ENCODE measurements at regions not wholly inside any gene's neighbourhood (a gene's known extent, or its start where the extent isn't known, plus 50 kb on each side); places are given as distances from the start of the nearest gene placed in this dataset.
"Not testable (repeated sequence)": the region's sequence is repeated elsewhere in the genome, so short reads cannot be mapped to it uniquely, and the experiment has no call there.

DNA sequence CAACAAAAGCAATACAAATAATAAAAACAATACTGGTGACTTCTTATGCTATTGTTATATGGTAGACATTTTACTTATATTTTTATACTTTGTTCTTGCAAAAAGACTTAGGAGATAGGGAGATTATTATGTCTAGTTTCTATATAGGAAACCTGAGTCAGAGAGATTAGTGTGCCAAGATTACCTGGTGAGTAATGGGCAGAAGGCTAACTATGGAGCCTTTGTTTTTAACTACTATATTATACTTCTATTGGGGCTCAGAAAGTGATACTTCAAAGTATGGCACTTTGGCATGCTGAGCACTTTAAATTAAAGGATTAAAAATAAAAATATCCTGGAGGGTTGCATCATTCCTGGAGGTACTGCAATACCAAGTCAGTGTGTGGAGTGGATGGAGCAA is 117.5 kb upstream of the CLINT1 start:
- H3K79me2 ChIP-seq (ENCODE audit: insufficient read depth, low read length): no peaks in the 10 kb centered on the region
- no peak overlapping the region for H3K9ac ChIP-seq (ENCODE audit: low read length)
- no peak overlapping the region for H2AFZ ChIP-seq (ENCODE audit: low read depth, low read length, severe bottlenecking)
- TF ChIP-seq, protein P1, sequence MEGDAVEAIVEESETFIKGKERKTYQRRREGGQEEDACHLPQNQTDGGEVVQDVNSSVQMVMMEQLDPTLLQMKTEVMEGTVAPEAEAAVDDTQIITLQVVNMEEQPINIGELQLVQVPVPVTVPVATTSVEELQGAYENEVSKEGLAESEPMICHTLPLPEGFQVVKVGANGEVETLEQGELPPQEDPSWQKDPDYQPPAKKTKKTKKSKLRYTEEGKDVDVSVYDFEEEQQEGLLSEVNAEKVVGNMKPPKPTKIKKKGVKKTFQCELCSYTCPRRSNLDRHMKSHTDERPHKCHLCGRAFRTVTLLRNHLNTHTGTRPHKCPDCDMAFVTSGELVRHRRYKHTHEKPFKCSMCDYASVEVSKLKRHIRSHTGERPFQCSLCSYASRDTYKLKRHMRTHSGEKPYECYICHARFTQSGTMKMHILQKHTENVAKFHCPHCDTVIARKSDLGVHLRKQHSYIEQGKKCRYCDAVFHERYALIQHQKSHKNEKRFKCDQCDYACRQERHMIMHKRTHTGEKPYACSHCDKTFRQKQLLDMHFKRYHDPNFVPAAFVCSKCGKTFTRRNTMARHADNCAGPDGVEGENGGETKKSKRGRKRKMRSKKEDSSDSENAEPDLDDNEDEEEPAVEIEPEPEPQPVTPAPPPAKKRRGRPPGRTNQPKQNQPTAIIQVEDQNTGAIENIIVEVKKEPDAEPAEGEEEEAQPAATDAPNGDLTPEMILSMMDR (IDR thresholded peaks at IDR 0.05; ENCODE audit: insufficient read depth, low read length, poor library complexity, severe bottlenecking): no peak
- no peak for TF ChIP-seq EZH2phosphoT487 (conservative IDR thresholded peaks at IDR 0.05; ENCODE audit: low read length)
- no peak overlapping the region for H3K4me3 ChIP-seq (ENCODE audit: insufficient read depth, low read length, poor library complexity, severe bottlenecking)
- no peak overlapping the region for H3K4me2 ChIP-seq (ENCODE audit: low read depth, low read length, poor library complexity, severe bottlenecking)
- H3K9me2 ChIP-seq (replicated peaks; ENCODE audit: insufficient read depth, low read length): no peaks in the 10 kb centered on the region
- H3K36me3 ChIP-seq (ENCODE audit: low read length): no peaks in the 10 kb centered on the region
- no peaks in the 10 kb centered on the region for H3K27me3 ChIP-seq (ENCODE audit: low read length)
- no peak overlapping the region for H3K27ac ChIP-seq (ENCODE audit: low read depth, low read length)
- no peaks in the 10 kb centered on the region for H3K9me3 ChIP-seq (ENCODE audit: insufficient read depth, low read length)
- H4K20me1 ChIP-seq (ENCODE audit: low read depth, low read length): no peaks in the 10 kb centered on the region
- no peaks in the 10 kb centered on the region for H3F3A ChIP-seq (ENCODE audit: insufficient read depth)

DNA sequence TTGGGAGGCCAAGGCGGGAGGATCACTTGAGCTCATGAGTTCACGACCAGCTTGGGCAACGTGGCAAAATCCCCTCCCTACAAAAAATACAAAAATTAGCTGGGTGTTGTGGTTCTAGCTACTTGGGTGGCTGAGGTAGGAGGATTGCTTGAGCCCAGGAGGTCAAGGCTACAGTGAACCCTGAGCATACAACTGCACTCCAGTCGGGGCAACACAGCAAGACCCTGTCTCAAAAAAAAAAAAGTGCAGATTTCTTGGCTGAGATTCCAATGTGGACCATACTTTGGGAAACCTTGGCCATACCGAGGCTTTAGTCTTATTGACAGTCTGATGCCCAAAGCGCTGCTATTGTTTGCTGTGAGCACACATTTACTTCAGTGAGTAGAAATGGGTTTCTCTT is 113.6 kb upstream of the CLINT1 start:
- Histone ChIP-seq H3K9me2 (replicated peaks; ENCODE audit: insufficient read depth, low read length) (no peaks in the 10 kb centered on the region), H3K9ac (ENCODE audit: low read length) (no peak overlapping the region), H3K27ac (ENCODE audit: low read depth, low read length) (no peak overlapping the region), H3K36me3 (ENCODE audit: low read length) (no peaks in the 10 kb centered on the region), H4K20me1 (ENCODE audit: low read depth, low read length) (no peaks in the 10 kb centered on the region), H3K4me2 (ENCODE audit: low read depth, low read length, poor library complexity, severe bottlenecking) (no peak overlapping the region), H3K79me2 (ENCODE audit: insufficient read depth, low read length) (no peaks in the 10 kb centered on the region), H3K9me3 (ENCODE audit: insufficient read depth, low read length) (no peaks in the 10 kb centered on the region), H2AFZ (ENCODE audit: low read depth, low read length, severe bottlenecking) (no peak overlapping the region), H3K4me3 (ENCODE audit: insufficient read depth, low read length, poor library complexity, severe bottlenecking) (no peak overlapping the region), H3F3A (ENCODE audit: insufficient read depth) (no peaks in the 10 kb centered on the region), H3K27me3 (ENCODE audit: low read length) (no peaks in the 10 kb centered on the region)
- no peak for TF ChIP-seq EZH2phosphoT487 (conservative IDR thresholded peaks at IDR 0.05; ENCODE audit: low read length)
- TF ChIP-seq, protein P1 (IDR thresholded peaks at IDR 0.05; ENCODE audit: insufficient read depth, low read length, poor library complexity, severe bottlenecking): no peak

DNA sequence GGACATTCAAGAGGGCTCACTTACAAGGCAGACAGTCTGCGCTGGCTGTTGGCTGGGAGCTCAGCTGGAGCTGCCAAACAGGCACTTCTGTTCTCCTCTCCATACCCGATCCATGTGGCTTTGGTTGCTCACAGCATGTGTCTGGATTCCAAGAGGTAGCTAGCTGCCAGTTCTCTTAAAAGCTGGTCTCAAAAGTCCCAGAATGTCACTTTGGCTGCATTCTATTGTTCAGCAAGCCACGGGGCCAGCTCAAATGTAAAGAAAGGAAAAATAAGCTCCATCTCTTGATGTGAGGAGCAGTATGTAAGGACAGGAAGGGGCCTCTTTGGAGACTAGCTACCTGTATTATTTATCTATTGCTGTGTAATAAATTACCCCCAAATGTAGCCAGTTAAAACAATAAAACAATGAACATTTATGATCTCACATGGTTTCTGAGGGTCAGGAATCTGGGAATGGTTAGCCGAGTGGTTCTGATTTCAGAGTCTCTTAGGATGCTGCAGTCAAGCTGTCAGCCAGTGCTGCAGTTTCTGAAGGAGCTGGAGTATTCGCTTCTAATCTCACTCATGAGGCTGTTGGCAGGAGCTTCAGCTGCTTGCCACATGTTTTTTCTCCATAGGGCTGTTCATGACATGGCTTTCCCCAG is 112.7 kb upstream of the CLINT1 start:
- Histone ChIP-seq H2AFZ (ENCODE audit: low read depth, low read length, severe bottlenecking) (no peak overlapping the region), H3K27ac (ENCODE audit: low read depth, low read length) (no peak overlapping the region), H3K4me2 (ENCODE audit: low read depth, low read length, poor library complexity, severe bottlenecking) (no peak overlapping the region), H4K20me1 (ENCODE audit: low read depth, low read length) (no peaks in the 10 kb centered on the region), H3K4me3 (ENCODE audit: insufficient read depth, low read length, poor library complexity, severe bottlenecking) (no peak overlapping the region), H3K27me3 (ENCODE audit: low read length) (no peaks in the 10 kb centered on the region), H3K36me3 (ENCODE audit: low read length) (no peaks in the 10 kb centered on the region), H3F3A (ENCODE audit: insufficient read depth) (no peaks in the 10 kb centered on the region), H3K9me2 (replicated peaks; ENCODE audit: insufficient read depth, low read length) (no peaks in the 10 kb centered on the region), H3K79me2 (ENCODE audit: insufficient read depth, low read length) (no peaks in the 10 kb centered on the region), H3K9me3 (ENCODE audit: insufficient read depth, low read length) (no peaks in the 10 kb centered on the region), H3K9ac (ENCODE audit: low read length) (no peak overlapping the region)
- no peak for TF ChIP-seq EZH2phosphoT487 (conservative IDR thresholded peaks at IDR 0.05; ENCODE audit: low read length)
- TF ChIP-seq, protein P1 (IDR thresholded peaks at IDR 0.05; ENCODE audit: insufficient read depth, low read length, poor library complexity, severe bottlenecking): no peak

DNA sequence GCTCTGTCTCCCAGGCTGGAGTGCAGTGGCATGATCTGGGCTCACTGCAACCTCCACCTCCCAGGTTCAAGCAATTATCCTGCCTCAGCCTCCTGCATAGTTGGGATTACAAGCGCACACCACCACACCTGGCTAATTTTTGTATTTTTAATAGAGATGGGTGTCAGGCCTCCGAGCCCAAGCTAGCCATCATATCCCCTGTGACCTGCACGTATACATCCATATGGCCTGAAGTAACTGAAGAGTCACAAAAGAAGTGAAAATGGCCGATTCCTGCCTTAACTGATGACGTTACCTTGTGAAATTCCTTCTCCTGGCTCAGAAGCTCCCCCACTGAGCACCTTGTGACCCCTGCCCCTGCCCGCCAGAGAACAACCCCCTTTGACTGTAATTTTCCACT is 109.6 kb upstream of the CLINT1 start:
- H3K79me2 ChIP-seq (ENCODE audit: insufficient read depth, low read length); H3K36me3 ChIP-seq (ENCODE audit: low read length); H3K9me2 ChIP-seq (replicated peaks; ENCODE audit: insufficient read depth, low read length); H3K27me3 ChIP-seq (ENCODE audit: low read length); H3K4me3 ChIP-seq (ENCODE audit: insufficient read depth, low read length, poor library complexity, severe bottlenecking); H3K9ac ChIP-seq (ENCODE audit: low read length); H4K20me1 ChIP-seq (ENCODE audit: low read depth, low read length); H3K9me3 ChIP-seq (ENCODE audit: insufficient read depth, low read length); H3K4me2 ChIP-seq (ENCODE audit: low read depth, low read length, poor library complexity, severe bottlenecking); H3K27ac ChIP-seq (ENCODE audit: low read depth, low read length); H3F3A ChIP-seq (ENCODE audit: insufficient read depth); H2AFZ ChIP-seq (ENCODE audit: low read depth, low read length, severe bottlenecking): not testable (repeated sequence)

Data from SU-DHL-6 (cell line).